Peyer's patch (tissue), 4 donors: ENCODE measurements at regions not wholly inside any gene's neighbourhood (a gene's known extent, or its start where the extent isn't known, plus 50 kb on each side); places are given as distances from the start of the nearest gene placed in this dataset.

Source experiments
- POLR2A ChIP-seq, 2 donors: fragments of 450-650 bp; IDR thresholded peaks; one replicate each; pipeline ENCODE4 v1.5.1; 2017; ENCODE audit warnings: antibody characterized with exemption in 2 of 2, mild to moderate bottlenecking in 2 of 2, moderate library complexity in 2 of 2
- TF ChIP-seq, protein P1 (sequence below), 6 experiments: fragments of 450-650 bp in 4 of 6; fragments of 200-600 bp in 2 of 6; sonication (generic) in 1 of 6; IDR thresholded peaks; one replicate each; pipeline ENCODE4 v1.5.1; 2017 to 2019; ENCODE audit warnings: antibody characterized with exemption in 6 of 6, mild to moderate bottlenecking in 3 of 6, moderate library complexity in 1 of 6

DNA sequence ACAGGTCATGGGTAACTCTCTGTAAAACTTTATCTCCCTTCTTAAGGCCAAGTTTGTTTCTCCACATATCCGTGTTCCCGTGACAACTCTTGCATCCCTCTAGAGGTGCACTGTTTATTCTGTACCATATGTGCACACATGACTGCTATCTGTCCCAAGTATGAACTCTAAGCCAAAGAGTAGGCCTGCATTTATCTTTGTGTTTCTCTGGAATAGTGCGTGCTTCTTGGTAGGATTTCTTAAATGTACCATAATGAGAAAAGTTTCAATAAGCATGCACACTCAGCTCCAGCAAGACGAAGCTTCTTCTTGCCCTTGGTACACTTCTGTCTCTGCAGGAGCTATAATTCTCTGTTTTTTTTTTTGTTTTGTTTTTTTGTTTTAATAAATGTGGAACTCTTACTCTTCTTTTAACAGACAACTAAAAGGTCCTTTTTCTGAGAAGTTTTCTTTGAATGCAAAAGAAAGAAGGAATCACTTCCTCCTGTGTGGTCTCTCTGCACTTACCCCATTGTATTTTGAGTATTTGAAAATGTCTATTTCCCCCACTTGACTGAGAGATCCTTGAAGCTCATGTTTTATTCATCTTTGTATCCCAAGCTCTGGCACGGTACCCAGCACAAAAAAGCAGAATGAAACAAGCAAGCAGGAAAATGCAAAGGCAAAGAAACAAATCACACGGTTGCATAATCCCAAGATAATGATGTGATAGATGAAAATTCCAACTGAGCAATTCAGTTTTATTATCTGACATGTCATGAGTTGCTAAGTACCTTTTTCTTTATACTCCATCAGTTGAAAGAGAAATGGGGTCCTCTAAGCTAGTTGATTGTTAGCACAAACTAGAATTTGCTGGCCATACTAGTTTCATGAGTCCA lies 521.9 kb upstream of the BOD1L1 start:
- TF ChIP-seq, protein P1, sequence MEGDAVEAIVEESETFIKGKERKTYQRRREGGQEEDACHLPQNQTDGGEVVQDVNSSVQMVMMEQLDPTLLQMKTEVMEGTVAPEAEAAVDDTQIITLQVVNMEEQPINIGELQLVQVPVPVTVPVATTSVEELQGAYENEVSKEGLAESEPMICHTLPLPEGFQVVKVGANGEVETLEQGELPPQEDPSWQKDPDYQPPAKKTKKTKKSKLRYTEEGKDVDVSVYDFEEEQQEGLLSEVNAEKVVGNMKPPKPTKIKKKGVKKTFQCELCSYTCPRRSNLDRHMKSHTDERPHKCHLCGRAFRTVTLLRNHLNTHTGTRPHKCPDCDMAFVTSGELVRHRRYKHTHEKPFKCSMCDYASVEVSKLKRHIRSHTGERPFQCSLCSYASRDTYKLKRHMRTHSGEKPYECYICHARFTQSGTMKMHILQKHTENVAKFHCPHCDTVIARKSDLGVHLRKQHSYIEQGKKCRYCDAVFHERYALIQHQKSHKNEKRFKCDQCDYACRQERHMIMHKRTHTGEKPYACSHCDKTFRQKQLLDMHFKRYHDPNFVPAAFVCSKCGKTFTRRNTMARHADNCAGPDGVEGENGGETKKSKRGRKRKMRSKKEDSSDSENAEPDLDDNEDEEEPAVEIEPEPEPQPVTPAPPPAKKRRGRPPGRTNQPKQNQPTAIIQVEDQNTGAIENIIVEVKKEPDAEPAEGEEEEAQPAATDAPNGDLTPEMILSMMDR (IDR thresholded peaks at IDR 0.05): no peak
- TF ChIP-seq POLR2A (IDR thresholded peaks at IDR 0.05): no peak
